GM18867 (cell line): ENCODE measurements at regions not wholly inside any gene's neighbourhood (a gene's known extent, or its start where the extent isn't known, plus 50 kb on each side); places are given as distances from the start of the nearest gene placed in this dataset.
A peak's percentile ranks its signal among the peaks of the same experiment; 100 is the strongest.

Experiments used
- ATAC-seq: cut with Tn5 transposase; IDR thresholded peaks from one replicate; pipeline ENCODE4 v1.9.1; 2021; ENCODE audit warnings: mild to moderate bottlenecking, moderate library complexity; ENCODE audit not compliant: unreplicated experiment

- peak; percentile 93 for ATAC-seq
These were observed 119.1 kb upstream of the OTUD4 start for GRCh38 chr4:145299380-145300076.

- peak; percentile 48 for ATAC-seq
These were observed 118.5 kb upstream of the OTUD4 start for GRCh38 chr4:145298885-145299284.

DNA sequence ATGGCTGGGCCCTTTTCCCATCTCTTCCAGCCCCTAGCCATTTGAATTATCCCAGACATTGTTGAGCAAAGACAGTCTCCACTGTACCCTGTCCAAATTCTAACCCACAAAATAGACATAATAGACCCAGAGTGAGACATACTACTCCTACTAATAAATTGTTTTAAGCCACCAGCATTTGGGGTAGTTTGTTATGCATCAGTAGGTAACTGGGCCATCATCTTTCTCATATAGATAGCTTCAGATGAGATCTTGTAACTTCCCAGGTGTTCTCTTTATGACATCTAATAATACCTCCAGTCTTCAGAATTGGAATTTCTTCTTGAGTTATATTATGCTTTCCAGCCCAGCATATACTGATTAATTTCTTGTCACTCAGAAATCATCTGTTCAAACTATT is 117.2 kb upstream of the OTUD4 start:
- ATAC-seq, result no peak

- no peak for ATAC-seq
These were observed 115.2 kb upstream of the OTUD4 start for GRCh38 chr4:145295547-145295946.

DNA sequence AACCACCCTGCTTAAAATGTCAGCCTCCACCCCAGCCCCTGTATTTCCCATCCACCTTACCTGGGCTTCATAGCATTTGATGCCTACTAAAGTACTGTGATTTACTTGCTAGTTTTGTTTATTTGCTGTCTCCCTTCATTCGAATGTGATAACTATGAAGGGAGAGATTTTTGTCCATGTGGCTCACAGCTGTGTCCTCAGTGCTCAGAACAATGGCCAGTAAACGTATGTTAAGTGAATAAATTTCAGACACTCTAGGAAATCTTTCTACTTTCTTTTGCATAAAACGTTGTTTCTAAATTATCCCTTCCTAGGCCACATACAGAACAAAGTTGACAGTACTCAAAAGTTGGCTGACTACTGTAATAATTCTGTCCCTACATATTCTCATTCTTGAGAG is 114.7 kb upstream of the OTUD4 start:
- ATAC-seq, result no peak

DNA sequence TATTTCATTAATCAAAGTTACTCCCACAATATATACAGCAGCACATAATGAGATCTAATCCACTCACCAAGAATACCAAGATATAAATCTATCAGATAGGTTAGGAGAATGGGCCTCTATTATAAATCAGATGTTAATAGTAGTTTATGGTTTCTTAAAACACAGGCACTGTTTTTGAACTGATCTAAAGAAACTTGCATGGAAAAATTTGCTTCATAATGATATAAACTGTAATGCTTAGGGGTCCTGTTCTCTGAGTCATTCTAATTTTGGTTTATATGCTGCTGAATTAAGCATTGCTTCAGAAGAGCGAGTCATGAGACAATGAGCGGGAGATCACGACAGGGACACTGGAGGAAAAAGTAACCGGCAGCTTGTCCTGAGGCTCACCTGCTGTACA is 113.3 kb upstream of the OTUD4 start:
- no peak for ATAC-seq

GRCh38 chr4:145290955-145291354 is 110.6 kb upstream of the OTUD4 start:
- no peak for ATAC-seq

- ATAC-seq, result no peak
These were observed 109.2 kb upstream of the OTUD4 start for GRCh38 chr4:145289403-145290076.

- ATAC-seq, result no peak
These were observed 107.0 kb upstream of the OTUD4 start for GRCh38 chr4:145287351-145287750.

DNA sequence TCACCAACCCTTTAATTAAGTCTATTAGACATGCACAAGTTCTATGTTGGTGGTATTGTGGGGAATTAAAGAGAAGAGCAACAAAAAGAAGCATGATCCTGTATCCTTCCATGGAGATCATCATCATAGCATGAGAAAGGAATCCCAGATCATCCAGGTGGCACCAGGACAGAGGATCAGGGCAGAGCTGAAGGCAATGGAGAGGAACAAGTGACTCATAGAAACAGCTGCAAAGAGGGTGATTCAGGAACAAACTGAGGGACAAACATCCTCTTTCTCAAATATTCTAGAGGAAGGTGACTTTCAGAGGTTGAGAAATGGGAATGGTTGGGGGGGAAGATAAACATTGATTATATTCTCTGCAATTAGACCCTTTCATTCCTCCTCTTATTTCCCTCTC is 105.5 kb upstream of the OTUD4 start:
- ATAC-seq, result no peak

DNA sequence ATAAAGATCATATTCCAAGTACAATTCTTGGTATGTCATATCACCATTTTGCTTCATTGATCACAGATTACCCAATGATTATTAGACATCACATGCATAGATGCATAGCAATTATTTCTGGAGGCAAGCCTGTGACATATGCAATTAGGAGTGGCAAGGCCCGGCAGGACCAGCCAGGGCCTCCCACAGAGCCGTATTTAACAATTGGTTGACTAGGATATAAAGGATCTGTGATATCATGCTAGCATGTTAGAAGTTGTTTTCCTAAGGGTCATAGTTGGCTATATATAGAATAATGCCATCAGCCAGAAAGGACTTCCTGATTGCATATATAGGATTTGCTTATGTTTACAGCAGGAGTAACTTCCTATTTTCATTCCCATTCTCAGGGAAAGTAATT is 103.5 kb upstream of the OTUD4 start:
- ATAC-seq, result no peak

DNA sequence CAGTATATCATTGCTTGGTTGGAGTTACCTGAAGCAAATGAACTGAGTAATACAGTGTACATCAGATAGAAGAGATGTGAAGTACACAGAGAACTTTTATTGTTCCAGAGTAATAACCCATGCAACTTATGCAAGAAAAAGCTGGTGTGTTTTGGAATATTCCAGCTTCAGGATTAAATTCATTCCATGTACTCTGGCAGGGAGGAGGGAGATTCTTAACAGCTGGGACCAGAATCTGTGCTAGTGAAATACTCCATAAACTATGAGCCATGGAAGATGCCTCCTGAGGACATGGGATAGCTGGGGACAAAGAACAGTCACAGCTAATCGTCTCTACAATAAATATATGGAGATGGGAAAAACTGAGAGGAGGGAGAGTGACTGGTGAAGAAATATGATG is 101.6 kb upstream of the OTUD4 start:
- no peak for ATAC-seq

- no peak for ATAC-seq
These were observed 100.8 kb upstream of the OTUD4 start for GRCh38 chr4:145281224-145281623.

DNA sequence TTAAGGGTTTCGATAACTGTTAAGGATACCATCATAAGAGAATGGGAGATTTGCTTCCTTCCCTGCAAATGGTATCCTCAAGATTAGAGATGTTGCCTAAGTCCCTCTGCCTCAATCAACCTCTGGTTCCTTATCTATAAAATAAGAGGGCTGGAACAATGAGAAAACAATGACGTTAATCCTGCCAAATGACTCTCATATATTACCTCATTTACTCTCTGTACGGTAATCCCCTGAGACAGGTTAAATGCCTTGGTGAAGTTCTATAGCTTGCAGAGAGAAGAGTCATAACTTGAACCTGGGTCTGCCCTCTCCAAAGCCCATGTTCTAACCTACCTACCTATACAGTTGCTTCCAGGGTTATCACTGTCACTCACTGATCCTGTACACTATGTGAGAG is 100.2 kb upstream of the OTUD4 start:
- ATAC-seq, result no peak

- ATAC-seq, result no peak
These were observed 99.0 kb upstream of the OTUD4 start for GRCh38 chr4:145279122-145279960.

DNA sequence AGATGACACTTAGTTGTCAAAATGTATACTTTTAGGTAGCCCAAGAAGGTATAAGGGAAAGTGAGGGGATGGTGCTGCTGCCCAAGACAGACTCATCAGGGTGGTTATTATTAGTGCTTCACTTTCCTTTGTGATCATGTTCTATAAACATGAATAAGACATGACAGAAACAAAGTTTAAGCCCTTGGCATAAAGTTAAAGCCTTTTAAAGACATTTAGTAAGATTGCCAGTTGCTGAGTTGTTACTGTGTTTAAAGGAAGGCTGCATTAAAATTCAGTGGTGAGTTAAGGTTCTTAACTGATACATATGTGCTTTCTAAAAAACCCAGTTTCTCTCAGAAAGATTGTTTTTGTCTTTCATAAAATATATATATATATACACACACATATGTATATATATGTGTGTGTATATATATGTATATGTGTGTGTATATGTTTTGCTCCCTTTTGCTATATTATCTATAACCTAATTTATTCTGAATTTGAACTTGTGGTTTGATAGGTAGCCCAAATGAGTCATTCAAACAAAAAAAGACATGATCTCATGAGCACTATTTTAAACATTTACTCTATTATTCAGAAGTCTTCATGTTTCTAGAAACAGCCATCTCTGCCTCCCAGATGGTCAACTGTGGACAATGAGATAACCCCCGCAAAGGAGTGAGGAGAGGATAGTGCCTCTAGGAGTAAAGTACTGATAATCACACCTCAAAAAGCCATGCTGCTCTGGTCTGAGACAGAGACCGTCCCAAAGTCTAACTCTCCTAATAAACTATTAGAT is 98.1 kb upstream of the OTUD4 start:
- ATAC-seq, result no peak

DNA sequence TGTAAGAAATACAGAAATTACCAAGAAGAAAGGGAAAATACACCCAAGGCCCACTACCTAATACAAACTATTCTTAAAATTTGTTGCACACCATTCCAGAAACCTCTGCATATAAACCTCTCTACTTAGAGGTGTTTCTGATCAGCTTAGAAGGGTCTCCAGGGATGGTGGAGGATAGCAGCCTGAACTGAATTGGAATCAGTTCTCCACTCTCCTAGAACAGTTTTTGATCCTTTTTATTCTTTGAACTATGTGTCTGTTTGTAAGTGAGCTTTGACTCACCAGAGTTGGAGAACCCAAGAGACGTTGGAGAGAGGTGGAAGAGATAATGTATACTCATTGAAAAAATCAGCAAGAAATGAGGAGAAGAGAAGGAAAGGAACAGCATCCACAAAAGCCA is 96.6 kb upstream of the OTUD4 start:
- no peak for ATAC-seq

DNA sequence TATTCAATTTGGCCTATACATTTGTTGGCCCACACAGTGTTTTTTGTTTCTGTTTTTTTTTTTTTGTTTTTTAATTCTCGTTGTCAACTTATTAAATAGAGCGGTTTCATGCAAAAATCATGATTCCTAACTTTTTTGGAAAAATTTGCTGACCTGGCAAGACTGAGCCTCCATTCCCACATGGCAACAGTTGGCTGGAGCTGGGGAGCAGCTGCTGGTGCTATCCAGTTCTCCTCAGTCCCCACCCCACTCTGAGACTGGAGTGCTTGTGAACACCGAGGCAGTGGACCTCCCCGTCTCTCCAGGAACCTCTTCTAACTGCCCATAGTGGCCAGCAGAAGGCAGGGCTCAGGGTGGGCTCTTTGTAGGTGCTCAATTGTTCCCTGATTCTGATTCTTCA is 95.7 kb upstream of the OTUD4 start:
- no peak for ATAC-seq

- ATAC-seq, result no peak
These were observed 90.8 kb upstream of the OTUD4 start for GRCh38 chr4:145271194-145271593.

DNA sequence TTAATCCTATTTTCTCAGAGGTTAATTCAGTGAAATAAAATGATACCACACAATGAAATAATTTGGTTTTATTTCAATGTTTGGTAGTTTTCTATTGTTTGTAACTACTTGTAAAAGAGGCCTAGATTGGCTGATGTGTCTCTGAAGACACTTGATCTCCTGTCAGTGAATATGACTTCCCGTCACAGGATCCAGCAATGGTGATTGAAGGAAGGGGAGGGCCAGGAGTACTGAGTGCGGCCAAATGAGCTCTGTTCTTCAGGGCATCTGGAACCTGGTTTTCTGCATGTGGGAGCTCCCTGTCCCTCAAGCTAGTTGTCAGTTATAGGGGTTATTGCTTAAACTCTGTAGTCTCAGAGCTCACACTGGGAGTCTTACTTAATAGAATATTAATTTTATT is 86.5 kb upstream of the OTUD4 start:
- ATAC-seq, result no peak

GRCh38 chr4:145260091-145260490 is 79.7 kb upstream of the OTUD4 start:
- ATAC-seq, result no peak
